HG02571 (cell line): ENCODE measurements at regions not wholly inside any gene's neighbourhood (a gene's known extent, or its start where the extent isn't known, plus 50 kb on each side); places are given as distances from the start of the nearest gene placed in this dataset.
"Not testable (repeated sequence)": the region's sequence is repeated elsewhere in the genome, so short reads cannot be mapped to it uniquely, and the experiment has no call there.

Experiments
- ATAC-seq: cut with Tn5 transposase; IDR thresholded peaks from one replicate; pipeline ENCODE4 v1.9.1; 2021; ENCODE audit warnings: mild to moderate bottlenecking, moderate library complexity; ENCODE audit not compliant: unreplicated experiment

DNA sequence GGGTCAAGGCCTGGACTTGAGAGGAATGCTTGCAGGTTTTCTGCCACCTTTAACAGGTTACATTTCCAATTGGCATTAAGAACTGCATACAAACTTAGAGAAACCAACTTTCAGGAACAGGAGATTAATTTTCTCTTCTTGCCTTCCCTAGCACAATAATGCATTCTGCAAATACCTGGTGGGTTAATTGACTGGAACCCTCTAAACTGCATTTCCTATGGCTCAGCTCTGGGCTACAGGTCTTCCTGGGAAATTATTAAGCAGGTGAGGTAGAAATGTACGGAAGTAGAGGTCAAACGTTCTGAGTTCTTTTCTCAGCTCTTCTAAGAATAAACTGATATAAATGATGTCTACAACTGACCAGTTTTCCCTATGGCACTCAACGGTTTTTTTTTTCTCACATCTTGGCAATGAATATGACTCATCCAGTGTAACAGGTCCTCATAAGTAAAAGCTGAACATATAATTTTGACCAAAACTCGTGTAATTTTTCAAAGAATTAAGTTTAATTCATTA, 144.9 kb upstream of the PELI2 start:
- no peak for ATAC-seq

GRCh38 chr14:55973911-55974630, 144.1 kb upstream of the PELI2 start:
- no peak for ATAC-seq

GRCh38 chr14:55975281-55975910, 142.8 kb upstream of the PELI2 start:
- ATAC-seq, result no peak

GRCh38 chr14:55976219-55976618, 142.0 kb upstream of the PELI2 start:
- ATAC-seq, result no peak

DNA sequence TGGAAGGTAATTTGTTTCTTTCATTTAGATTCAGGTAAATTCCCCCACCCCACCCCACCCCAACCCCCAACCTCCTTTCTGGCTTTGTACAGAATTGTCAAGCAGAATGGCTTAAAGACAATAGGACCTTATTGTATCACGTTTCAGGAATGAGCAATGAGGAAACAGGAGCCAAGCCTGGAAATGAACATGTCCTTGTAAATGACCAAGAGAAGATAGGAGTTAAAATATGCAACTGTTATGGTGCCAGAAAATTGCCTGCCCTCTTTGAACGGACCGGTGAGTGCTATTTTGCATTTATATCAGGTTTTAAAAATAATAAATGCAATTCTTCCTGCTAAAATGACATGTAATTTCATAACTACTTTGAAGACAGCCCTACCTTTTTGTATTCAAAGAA, 141.6 kb upstream of the PELI2 start:
- ATAC-seq, result no peak

GRCh38 chr14:55977392-55978150, 140.6 kb upstream of the PELI2 start:
- no peak for ATAC-seq

DNA sequence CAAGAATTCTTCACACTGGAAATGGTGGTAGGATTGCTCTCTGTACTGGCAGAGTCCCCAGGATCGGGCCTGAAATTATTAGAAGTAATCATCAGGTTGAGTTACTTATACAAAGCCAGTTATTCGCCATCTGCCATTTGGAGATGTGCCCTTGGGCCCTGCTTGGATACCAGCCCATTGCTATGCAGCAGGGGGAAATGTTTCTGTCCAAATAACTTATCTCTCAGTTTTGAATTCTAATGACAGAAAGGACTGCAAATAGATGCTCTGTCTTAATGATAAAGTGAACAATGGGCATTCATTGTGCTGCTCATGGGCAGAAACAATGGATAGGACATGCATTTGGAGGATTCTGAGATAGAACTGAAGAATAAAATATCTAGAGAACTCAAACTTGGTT, 139.1 kb upstream of the PELI2 start:
- ATAC-seq, result no peak

- ATAC-seq, result no peak
Observed at GRCh38 chr14:55979781-55980180, 138.4 kb upstream of the PELI2 start.

DNA sequence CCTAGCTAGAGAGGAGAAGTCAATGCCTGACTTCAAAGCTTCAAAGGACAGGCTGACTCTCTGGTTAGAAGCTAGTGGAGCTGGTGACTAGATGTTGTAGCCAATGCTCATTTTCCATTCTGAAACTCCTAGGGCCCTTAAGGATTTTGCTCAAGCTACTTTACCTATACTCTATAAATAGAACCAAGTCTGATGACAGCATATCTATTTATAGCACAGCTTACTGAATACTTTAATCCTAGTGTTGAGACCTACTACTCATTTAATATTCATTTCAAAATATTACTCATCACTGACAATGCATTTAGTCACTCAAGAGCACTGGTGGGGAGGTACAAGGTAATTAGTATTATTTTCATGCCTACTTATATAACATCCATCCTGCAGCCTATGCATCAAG, 137.2 kb upstream of the PELI2 start:
- ATAC-seq, result no peak

GRCh38 chr14:55986069-55986468, 132.1 kb upstream of the PELI2 start:
- no peak for ATAC-seq

DNA sequence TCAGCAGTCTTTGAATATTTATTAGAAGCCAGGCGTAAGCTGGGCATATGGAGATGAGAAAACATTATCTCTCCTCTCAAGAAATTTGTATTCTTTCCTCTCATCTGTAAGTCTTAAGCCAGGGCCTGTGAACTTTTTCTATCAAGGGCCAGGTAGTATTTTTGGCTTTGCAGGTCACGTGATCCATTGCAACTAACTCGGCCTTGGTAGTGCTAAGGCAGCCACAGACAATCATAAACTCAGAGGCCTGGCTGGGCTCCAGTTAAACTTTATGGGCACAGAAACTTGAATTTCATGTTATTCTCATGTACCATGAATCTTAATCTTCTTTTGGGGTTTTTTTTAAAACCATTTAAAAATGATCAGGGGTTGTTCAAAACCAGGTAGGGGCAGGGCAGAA, 117.4 kb upstream of the PELI2 start:
- ATAC-seq, result no peak

GRCh38 chr14:56002342-56002741, 115.9 kb upstream of the PELI2 start:
- ATAC-seq, result no peak

DNA sequence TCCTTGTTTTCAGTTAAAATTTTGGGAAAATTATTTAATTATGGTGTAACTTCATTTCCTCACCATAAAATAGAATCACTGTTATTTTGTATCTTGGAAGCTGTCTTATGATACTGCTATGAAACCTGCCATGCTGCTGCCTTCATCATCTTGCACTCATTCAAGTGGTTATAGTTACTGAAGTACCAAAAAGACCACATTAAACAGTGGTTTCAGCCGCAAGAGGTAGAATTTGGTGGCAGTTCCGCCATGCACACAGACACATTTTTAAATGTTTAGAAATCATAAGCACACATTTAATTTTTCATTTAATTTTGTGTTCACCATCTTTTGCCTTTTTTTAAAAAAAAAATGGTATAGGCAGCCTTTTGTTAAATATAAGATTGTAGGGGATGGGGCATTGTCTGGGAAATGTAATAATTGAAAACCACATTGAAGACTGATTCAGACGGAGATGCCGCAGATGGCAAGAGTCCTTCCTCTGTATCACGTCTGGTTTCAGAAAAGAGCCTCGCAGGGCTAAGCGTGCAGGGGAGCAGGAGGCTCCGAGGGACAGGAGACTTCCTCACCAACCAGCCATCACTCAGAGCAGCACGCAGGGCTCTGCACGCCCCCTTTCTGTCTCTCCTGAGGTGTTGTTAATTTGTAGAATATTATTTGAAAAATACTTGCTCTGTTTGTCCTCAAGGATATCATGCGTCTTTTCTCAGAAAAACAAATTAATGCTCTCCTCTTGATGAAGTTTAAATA, 115.2 kb upstream of the PELI2 start:
- no peak for ATAC-seq

- ATAC-seq, result no peak
Observed at GRCh38 chr14:56004323-56004722, 113.9 kb upstream of the PELI2 start.

DNA sequence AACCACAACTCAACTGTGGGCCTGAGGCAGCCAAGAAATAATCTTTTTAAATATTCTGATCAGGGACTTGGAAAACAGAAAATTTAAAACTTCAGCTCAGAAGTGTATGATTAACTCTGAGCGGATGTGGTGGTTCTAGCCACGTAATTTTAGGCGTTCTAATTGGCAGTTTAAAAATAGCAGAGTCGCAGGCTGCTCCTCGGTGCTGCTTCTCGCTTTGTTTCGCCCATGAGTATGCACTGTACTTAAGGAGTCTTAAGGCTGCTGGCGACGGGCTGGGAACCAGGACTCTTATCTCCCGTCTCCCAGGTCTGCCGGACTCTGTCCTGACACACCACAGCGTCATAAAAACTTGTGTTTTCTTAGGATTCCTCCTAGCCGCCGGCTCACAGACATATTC, 113.4 kb upstream of the PELI2 start:
- ATAC-seq, result peak; percentile 86

- peak; percentile 54 for ATAC-seq
Observed at GRCh38 chr14:56005191-56006053, 112.8 kb upstream of the PELI2 start.

DNA sequence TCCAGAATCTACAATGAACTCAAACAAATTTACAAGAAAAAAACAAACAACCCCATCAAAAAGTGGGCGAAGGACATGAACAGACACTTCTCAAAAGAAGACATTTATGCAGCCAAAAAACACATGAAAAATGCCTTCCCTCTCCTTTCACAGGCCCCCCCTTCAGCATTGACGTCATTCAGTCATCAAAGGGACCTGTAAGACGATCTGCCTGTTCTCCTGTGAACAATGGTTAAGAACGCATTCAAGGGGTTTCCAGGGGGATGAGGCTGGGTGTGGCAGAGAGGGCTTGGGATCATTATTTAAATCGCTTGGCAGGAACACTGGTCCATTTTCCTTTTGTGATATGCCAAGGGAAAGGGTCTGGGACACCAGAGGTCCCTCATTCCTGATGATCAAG, 110.7 kb upstream of the PELI2 start:
- ATAC-seq, result not testable (repeated sequence)

- no peak for ATAC-seq
Observed at GRCh38 chr14:56008150-56008549, 110.1 kb upstream of the PELI2 start.

GRCh38 chr14:56008661-56009060, 109.5 kb upstream of the PELI2 start:
- not testable (repeated sequence) for ATAC-seq

DNA sequence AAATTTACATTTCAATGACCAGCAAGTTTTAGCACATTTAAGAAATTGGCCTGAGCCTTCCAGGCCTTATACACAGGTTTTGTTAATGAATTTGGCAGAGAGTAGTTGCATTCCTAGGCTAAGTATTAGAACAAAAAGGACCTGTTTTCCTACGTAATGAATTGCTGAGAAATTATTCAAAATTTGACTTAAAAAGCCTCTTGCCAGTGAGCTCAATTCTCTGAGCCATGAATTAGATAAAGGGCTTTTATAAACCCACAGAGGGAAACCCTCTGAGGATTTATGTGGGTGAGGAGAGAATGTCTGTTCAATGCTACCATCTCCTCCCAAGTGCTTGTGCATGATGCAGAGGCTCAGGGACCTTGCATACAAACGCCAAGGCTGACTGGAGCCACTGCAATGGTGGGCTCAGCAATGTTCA, 94.5 kb upstream of the PELI2 start:
- no peak for ATAC-seq
